Left ventricle myocardium inferior (tissue), 1 donor: ENCODE measurements at regions not wholly inside any gene's neighbourhood (a gene's known extent, or its start where the extent isn't known, plus 50 kb on each side); places are given as distances from the start of the nearest gene placed in this dataset.

Experiments used
- DNase-seq: peaks from one replicate; pipeline ENCODE4 v3.0.0-alpha.2; 2020
- H3K27ac ChIP-seq: fragments of 200-600 bp; replicated peaks from 2 replicates; pipeline ENCODE4 v1.8.0; 2021
- H3K27me3 ChIP-seq: fragments of 200-600 bp; 2 replicates; pipeline ENCODE4 v1.8.0; 2021; ENCODE audit warnings: low read depth
- H3K36me3 ChIP-seq: fragments of 200-600 bp; 2 replicates; pipeline ENCODE4 v1.8.0; 2021
- H3K4me1 ChIP-seq: fragments of 200-600 bp; 2 replicates; pipeline ENCODE4 v1.8.0; 2021
- H3K4me3 ChIP-seq: fragments of 200-600 bp; 2 replicates; pipeline ENCODE4 v1.8.0; 2021; ENCODE audit warnings: mild to moderate bottlenecking, moderate library complexity
- H3K9me3 ChIP-seq: fragments of 200-600 bp; replicated peaks from 2 replicates; pipeline ENCODE4 v1.8.0; 2021
- intact Hi-C: fragments of 100-400 bp; cut with micrococcal nuclease; formaldehyde crosslinking; loops from one replicate; pipeline ENCODE4 v1.11.0; 2022
- TF ChIP-seq, protein P1 (sequence below): fragments of 200-600 bp; IDR thresholded peaks from 2 replicates; pipeline ENCODE4 v1.8.0; 2021; ENCODE audit warnings: antibody characterized with exemption, mild to moderate bottlenecking, borderline replicate concordance
- donor health status: DM: no; HTN: yes; CAD: no; lungs with severe emphysema.

DNA sequence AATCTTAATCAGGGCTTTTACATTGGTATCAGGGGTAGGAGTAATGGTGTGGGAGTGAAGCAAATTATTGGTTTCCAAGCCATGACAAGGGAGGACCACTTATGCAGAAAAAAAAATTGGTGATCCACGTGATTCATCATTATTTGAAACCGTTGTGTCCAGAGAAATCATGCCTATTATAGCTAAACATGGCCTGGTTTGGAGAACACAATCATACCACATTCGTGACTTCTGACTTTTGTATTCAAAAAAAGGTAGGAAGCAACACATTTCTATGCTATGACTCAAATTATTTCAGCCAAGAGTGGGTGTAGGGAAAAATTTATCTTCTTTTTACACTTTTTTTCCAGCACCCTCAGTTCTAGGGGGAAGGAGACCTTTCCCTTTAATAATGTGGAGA, 924.3 kb upstream of the GBE1 start:
- TF ChIP-seq, protein P1, sequence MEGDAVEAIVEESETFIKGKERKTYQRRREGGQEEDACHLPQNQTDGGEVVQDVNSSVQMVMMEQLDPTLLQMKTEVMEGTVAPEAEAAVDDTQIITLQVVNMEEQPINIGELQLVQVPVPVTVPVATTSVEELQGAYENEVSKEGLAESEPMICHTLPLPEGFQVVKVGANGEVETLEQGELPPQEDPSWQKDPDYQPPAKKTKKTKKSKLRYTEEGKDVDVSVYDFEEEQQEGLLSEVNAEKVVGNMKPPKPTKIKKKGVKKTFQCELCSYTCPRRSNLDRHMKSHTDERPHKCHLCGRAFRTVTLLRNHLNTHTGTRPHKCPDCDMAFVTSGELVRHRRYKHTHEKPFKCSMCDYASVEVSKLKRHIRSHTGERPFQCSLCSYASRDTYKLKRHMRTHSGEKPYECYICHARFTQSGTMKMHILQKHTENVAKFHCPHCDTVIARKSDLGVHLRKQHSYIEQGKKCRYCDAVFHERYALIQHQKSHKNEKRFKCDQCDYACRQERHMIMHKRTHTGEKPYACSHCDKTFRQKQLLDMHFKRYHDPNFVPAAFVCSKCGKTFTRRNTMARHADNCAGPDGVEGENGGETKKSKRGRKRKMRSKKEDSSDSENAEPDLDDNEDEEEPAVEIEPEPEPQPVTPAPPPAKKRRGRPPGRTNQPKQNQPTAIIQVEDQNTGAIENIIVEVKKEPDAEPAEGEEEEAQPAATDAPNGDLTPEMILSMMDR: no peak
- no peaks in the 10 kb centered on the region for H3K9me3 ChIP-seq
- intact Hi-C loops: no loop called here

DNA sequence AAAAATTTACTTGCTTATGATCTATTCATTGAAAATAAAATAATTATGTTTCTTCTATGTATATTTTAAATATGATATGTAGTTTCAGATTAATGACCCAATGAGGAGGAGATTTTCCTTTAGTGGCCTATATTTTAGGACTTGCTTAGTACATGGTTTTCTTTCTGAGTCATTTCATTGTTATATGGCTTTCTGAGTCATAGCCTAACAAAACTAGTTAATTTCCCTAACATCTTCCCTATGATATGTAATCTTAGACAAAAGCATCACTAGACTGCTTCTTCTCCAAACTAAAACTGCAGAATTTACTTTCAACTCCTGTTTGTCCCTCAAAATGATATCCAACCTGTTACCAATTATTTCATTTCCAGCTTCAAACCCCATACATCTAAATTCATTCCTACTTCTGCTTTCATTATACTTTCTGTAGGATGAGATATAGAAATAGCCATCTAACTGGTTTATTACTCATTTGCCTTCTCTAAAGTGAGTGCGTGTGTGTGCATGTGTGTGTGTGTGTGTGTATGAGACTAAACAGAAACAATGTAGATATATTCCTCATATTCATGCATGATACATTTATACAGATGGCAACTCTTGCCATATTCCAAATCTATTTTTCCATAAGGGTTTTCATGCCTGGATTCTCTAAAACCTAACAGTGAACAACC, 915.0 kb upstream of the GBE1 start:
- intact Hi-C loops: no loop called here
- TF ChIP-seq, protein P1: no peak
- Histone ChIP-seq H3K27ac (no peak overlapping the region), H3K4me1 (no peaks in the 10 kb centered on the region), H3K36me3 (no peaks in the 10 kb centered on the region), H3K9me3 (peaks cover 5% of the 10 kb centered on the region), H3K4me3 (no peak overlapping the region), H3K27me3 (no peaks in the 10 kb centered on the region)
- no peak for DNase-seq

More for the DNA sequence above, 924.3 kb upstream of the GBE1 start:
- no peaks in the 10 kb centered on the region for H3K27me3 ChIP-seq
- H3K4me3 ChIP-seq: no peak overlapping the region
- no peaks in the 10 kb centered on the region for H3K36me3 ChIP-seq
- H3K4me1 ChIP-seq: no peaks in the 10 kb centered on the region
- H3K27ac ChIP-seq: no peak overlapping the region
- no peak for DNase-seq

DNA sequence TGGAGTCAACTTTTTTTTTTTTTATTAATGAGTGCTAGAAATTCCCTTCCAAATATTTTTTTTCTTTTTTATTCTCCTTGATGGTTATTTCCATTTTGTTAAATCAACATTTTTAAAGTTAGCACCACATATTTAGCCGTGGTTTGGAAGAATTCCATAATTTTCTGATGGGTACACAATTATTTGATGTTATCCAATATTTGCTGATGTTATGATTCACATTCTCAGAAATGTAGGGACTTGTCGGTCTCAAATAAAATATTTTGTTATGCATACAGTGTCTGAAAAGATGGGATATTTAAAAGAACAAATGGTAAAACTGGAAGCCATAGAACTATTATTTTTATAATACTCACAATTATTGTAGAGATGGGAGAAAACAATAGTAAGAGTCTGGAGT, 911.5 kb upstream of the GBE1 start:
- intact Hi-C loops: no loop called here
- peaks cover 5% of the 10 kb centered on the region for H3K9me3 ChIP-seq
- no peak for DNase-seq

DNA sequence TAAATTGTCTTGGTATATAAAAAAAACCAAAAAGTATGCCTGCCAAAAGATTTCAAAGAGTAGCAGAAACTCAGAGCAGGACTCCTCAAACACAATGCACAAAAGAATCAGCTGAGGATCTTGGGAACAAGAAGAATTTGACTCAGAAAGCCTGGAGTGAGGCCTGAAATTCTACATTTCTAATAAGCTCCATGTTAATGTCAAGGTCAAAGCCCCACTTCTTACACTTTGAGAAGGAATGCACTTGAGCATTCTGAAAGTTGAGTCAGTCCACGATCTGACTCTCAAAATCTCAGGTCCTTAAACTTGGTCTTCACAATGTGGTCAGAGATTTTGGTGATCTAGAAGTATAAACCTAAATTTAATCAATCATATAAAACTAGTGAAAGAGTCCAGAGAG, 910.0 kb upstream of the GBE1 start:
- Histone ChIP-seq H3K4me3 (no peak overlapping the region), H3K9me3 (peaks cover 5% of the 10 kb centered on the region), H3K27me3 (no peaks in the 10 kb centered on the region), H3K27ac (no peak overlapping the region), H3K4me1 (no peaks in the 10 kb centered on the region), H3K36me3 (no peaks in the 10 kb centered on the region)
- intact Hi-C loops: no loop called here
- TF ChIP-seq, protein P1: no peak
- DNase-seq: no peak

More for the DNA sequence above, 911.5 kb upstream of the GBE1 start:
- TF ChIP-seq, protein P1: no peak
- Histone ChIP-seq H3K4me1 (no peaks in the 10 kb centered on the region), H3K27me3 (no peaks in the 10 kb centered on the region), H3K27ac (no peak overlapping the region), H3K4me3 (no peak overlapping the region), H3K36me3 (no peaks in the 10 kb centered on the region)

DNA sequence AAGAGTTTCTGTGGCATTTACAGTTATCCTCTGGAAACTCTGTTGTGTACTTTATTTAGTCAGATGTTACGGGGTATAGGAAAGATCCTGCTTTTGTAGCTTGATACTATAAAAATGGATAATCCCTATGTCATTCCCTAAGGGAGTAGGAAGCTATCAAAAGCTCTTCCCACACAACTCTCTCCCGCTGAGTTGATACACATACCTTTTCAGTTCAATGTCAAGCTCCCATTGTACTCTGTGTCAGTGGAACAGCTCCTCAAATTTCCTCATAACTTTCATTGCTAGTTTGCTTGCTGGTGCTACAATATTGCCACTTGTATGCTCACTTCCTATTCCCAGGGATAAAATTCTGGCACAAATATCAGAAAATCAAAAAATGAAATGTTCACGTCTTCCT, 893.3 kb upstream of the GBE1 start:
- Histone ChIP-seq H3K9me3 (no peaks in the 10 kb centered on the region), H3K27ac (no peak overlapping the region), H3K36me3 (no peaks in the 10 kb centered on the region), H3K4me1 (no peaks in the 10 kb centered on the region), H3K27me3 (no peaks in the 10 kb centered on the region), H3K4me3 (no peak overlapping the region)
- DNase-seq: no peak
- TF ChIP-seq, protein P1: no peak
- intact Hi-C loops: no loop called here
